Suprapubic skin (tissue), 4 donors: ENCODE measurements at regions not wholly inside any gene's neighbourhood (a gene's known extent, or its start where the extent isn't known, plus 50 kb on each side); places are given as distances from the start of the nearest gene placed in this dataset.

Experiments
- EP300 ChIP-seq: sonication (generic); formaldehyde crosslinking; IDR thresholded peaks from one replicate; pipeline ENCODE4 v1.6.1; 2017; ENCODE audit warnings: antibody characterized with exemption
- POLR2A ChIP-seq, 2 donors: fragments of 450-650 bp; IDR thresholded peaks; one replicate each; pipeline ENCODE4 v1.6.1; 2017; ENCODE audit warnings: antibody characterized with exemption in 2 of 2, mild to moderate bottlenecking in 2 of 2, moderate library complexity in 2 of 2
- POLR2AphosphoS5 ChIP-seq, 3 donors: sonication (generic); formaldehyde crosslinking; IDR thresholded peaks; one replicate each; pipeline ENCODE4 v1.6.1; 2017; ENCODE audit warnings: antibody characterized with exemption in 3 of 3
- TF ChIP-seq, protein P1 (sequence below), 2 donors: fragments of 200-600 bp in 1 of 2; fragments of 450-650 bp in 1 of 2; sonication (generic) in 1 of 2; IDR thresholded peaks; one replicate each; pipeline ENCODE4 v1.5.1; 2016 to 2019; ENCODE audit warnings: antibody characterized with exemption in 2 of 2, mild to moderate bottlenecking in 1 of 2, moderate library complexity in 1 of 2

DNA sequence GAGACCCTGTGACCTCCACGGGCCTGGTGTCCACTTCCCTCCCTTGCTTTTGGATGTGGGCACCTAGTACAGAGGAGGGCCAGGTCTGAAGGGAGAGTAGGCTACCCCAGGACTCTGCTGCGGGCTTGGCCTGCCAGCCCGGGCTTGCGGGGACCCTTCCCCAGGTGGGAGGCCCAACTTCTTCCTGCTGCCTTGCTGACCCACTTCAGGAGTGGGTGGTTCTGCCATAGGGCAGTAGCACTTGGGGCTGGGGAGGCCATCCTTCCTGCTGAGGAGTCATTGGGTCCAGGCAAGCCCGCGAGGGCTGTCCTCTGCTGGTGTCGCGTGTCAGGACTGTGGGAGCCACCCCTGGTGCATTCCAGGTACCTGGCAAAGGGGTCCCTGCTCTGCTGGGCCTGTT lies 1250.0 kb downstream of the BRD1 start:
- no peak for TF ChIP-seq EP300
- TF ChIP-seq, protein P1, sequence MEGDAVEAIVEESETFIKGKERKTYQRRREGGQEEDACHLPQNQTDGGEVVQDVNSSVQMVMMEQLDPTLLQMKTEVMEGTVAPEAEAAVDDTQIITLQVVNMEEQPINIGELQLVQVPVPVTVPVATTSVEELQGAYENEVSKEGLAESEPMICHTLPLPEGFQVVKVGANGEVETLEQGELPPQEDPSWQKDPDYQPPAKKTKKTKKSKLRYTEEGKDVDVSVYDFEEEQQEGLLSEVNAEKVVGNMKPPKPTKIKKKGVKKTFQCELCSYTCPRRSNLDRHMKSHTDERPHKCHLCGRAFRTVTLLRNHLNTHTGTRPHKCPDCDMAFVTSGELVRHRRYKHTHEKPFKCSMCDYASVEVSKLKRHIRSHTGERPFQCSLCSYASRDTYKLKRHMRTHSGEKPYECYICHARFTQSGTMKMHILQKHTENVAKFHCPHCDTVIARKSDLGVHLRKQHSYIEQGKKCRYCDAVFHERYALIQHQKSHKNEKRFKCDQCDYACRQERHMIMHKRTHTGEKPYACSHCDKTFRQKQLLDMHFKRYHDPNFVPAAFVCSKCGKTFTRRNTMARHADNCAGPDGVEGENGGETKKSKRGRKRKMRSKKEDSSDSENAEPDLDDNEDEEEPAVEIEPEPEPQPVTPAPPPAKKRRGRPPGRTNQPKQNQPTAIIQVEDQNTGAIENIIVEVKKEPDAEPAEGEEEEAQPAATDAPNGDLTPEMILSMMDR (IDR thresholded peaks at IDR 0.05), result no peak
- no peak for TF ChIP-seq POLR2AphosphoS5 (IDR thresholded peaks at IDR 0.05)
- no peak for TF ChIP-seq POLR2A (IDR thresholded peaks at IDR 0.05)
